Calu3 (cell line): ENCODE measurements at regions not wholly inside any gene's neighbourhood (a gene's known extent, or its start where the extent isn't known, plus 50 kb on each side); places are given as distances from the start of the nearest gene placed in this dataset.

Experiments
- BruUV-seq: library from RNA; stranded (reverse); fragments of 400-500 nt; replicated peaks from 2 replicates; lab custom pipeline; 2021; lab: Mats Ljungman, UMichigan
- CTCF ChIA-PET: fragments of 300-600 bp; sonication (Branson Sonifier 250); formaldehyde crosslinking; loops from one replicate; lab custom pipeline; 2022; ENCODE audit warnings: antibody characterized with exemption; lab: Charles Lee
- DNase-seq: peaks from one replicate; pipeline ENCODE4 v3.0.0; 2022
- H3K27ac Mint-ChIP-seq: one replicate; pipeline ENCODE4 v1.8.0; 2022; ENCODE audit warnings: mixed read lengths; ENCODE audit not compliant: unreplicated experiment
- H3K27me3 Mint-ChIP-seq: one replicate; pipeline ENCODE4 v1.8.0; 2022; ENCODE audit warnings: mixed read lengths; ENCODE audit not compliant: unreplicated experiment
- H3K36me3 Mint-ChIP-seq: one replicate; pipeline ENCODE4 v1.8.0; 2022; ENCODE audit warnings: mild to moderate bottlenecking, moderate library complexity, mixed read lengths; ENCODE audit not compliant: insufficient read depth, unreplicated experiment
- H3K4me1 Mint-ChIP-seq: one replicate; pipeline ENCODE4 v1.8.0; 2022; ENCODE audit warnings: mild to moderate bottlenecking, low read depth, mixed read lengths; ENCODE audit not compliant: unreplicated experiment
- H3K4me3 Mint-ChIP-seq: one replicate; pipeline ENCODE4 v1.8.0; 2022; ENCODE audit warnings: mild to moderate bottlenecking, low read depth, moderate library complexity, mixed read lengths; ENCODE audit not compliant: unreplicated experiment
- H3K9me3 Mint-ChIP-seq: one replicate; pipeline ENCODE4 v1.8.0; 2022; ENCODE audit warnings: low read depth, mixed read lengths; ENCODE audit not compliant: unreplicated experiment
- CTCF ChIP-seq: fragments of 200-600 bp; IDR thresholded peaks from one replicate; pipeline ENCODE4 v1.8.0; 2022; ENCODE audit warnings: antibody characterized with exemption; ENCODE audit not compliant: unreplicated experiment
- intact Hi-C: fragments of 100-400 bp; cut with micrococcal nuclease; formaldehyde crosslinking; loops from one replicate; pipeline ENCODE4 v1.10.0; 2022; ENCODE audit not compliant: unreplicated experiment

- peak overlapping the region; percentile 60 for H3K4me3 Mint-ChIP-seq
- CTCF ChIA-PET: interaction anchor here (0.6 kb wide), 1 partner anchor 189 kb away, joined by 3 read pairs; no protein-coding TSS in a partner anchor
- H3K9me3 Mint-ChIP-seq: no peaks in the 10 kb centered on the region
- no peak for TF ChIP-seq CTCF
- H3K27me3 Mint-ChIP-seq: no peaks in the 10 kb centered on the region
- peak; percentile 34 for DNase-seq
- H3K36me3 Mint-ChIP-seq: peaks cover 10% of the 10 kb centered on the region
- intact Hi-C loops: loop anchor here (5.0 kb wide), 1 partner anchor 89 kb away; no protein-coding TSS in a partner anchor
- BruUV-seq: no TSS peak
- peak overlapping the region; percentile 97 for H3K27ac Mint-ChIP-seq
- peaks cover 38% of the 10 kb centered on the region for H3K4me1 Mint-ChIP-seq
Measured at GRCh38 chr5:90020575-90021538, 388.7 kb downstream of the CETN3 start.

GRCh38 chr5:90017239-90017638 lies 392.3 kb downstream of the CETN3 start:
- no peak for TF ChIP-seq CTCF
- no peak overlapping the region for H3K27ac Mint-ChIP-seq
- BruUV-seq: no TSS peak
- H3K36me3 Mint-ChIP-seq: peaks cover 10% of the 10 kb centered on the region
- peaks cover 33% of the 10 kb centered on the region for H3K4me1 Mint-ChIP-seq
- intact Hi-C loops: no loop called here
- CTCF ChIA-PET: no interaction called here
- H3K27me3 Mint-ChIP-seq: no peaks in the 10 kb centered on the region
- no peak overlapping the region for H3K4me3 Mint-ChIP-seq
- H3K9me3 Mint-ChIP-seq: no peaks in the 10 kb centered on the region
- DNase-seq: no peak

GRCh38 chr5:90015584-90016018 lies 394.0 kb downstream of the CETN3 start:
- no peaks in the 10 kb centered on the region for H3K36me3 Mint-ChIP-seq
- CTCF ChIA-PET: no interaction called here
- no peak for DNase-seq
- no peaks in the 10 kb centered on the region for H3K27me3 Mint-ChIP-seq
- TF ChIP-seq CTCF: no peak
- BruUV-seq: no TSS peak
- no peak overlapping the region for H3K4me3 Mint-ChIP-seq
- no peak overlapping the region for H3K27ac Mint-ChIP-seq
- H3K4me1 Mint-ChIP-seq: peaks cover 17% of the 10 kb centered on the region
- intact Hi-C loops: no loop called here
- H3K9me3 Mint-ChIP-seq: no peaks in the 10 kb centered on the region

GRCh38 chr5:90014420-90014819 lies 395.1 kb downstream of the CETN3 start:
- no peak for TF ChIP-seq CTCF
- no peaks in the 10 kb centered on the region for H3K36me3 Mint-ChIP-seq
- H3K4me1 Mint-ChIP-seq: peaks cover 8% of the 10 kb centered on the region
- no peaks in the 10 kb centered on the region for H3K27me3 Mint-ChIP-seq
- no peaks in the 10 kb centered on the region for H3K9me3 Mint-ChIP-seq
- no peak for DNase-seq
- H3K4me3 Mint-ChIP-seq: no peak overlapping the region
- intact Hi-C loops: no loop called here
- CTCF ChIA-PET: no interaction called here
- no peak overlapping the region for H3K27ac Mint-ChIP-seq
- BruUV-seq: no TSS peak
